GM13976 (cell line): ENCODE measurements at regions not wholly inside any gene's neighbourhood (a gene's known extent, or its start where the extent isn't known, plus 50 kb on each side); places are given as distances from the start of the nearest gene placed in this dataset.

ENCODE experiments used
- DNase-seq: peaks from one replicate; pipeline ENCODE4 v3.0.0; 2012; ENCODE audit warnings: low spot score
- CTCF ChIP-seq: IDR thresholded peaks from 2 replicates; pipeline ENCODE4 v1.5.1; 2012; ENCODE audit warnings: borderline replicate concordance, mild to moderate bottlenecking; ENCODE audit not compliant: insufficient read depth; ENCODE audit errors: extremely low read depth, missing control alignments, control extremely low read depth
- in situ Hi-C: fragments of 300-500 bp; cut with MboI; formaldehyde crosslinking; loops from one replicate; pipeline ENCODE4 v1.12.0; 2022; ENCODE audit warnings: low sequenced_read_pairs, mixed read lengths, inconsistent platforms; ENCODE audit not compliant: unreplicated experiment

DNA sequence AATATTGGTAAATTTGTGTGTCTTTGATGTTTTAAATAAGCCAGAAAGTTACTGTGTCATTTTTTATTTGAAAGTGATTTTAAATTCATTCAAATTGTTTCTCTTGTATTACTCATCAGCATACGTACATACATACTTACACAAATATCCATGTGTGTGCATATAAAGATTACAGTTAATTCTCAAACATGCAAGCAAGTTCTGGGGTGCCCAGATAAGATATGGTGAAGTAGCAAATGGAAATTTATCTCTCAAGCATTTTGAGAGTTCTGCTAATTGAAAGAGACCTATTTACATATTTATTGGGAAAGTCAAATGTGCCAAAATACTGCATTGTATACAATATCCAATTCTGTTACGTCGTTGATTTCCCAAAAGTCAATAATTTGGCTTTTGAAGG lies 1024.0 kb upstream of the CNTN5 start:
- no peak for DNase-seq
- in situ Hi-C loops = no loop called here
- TF ChIP-seq CTCF = no peak

DNA sequence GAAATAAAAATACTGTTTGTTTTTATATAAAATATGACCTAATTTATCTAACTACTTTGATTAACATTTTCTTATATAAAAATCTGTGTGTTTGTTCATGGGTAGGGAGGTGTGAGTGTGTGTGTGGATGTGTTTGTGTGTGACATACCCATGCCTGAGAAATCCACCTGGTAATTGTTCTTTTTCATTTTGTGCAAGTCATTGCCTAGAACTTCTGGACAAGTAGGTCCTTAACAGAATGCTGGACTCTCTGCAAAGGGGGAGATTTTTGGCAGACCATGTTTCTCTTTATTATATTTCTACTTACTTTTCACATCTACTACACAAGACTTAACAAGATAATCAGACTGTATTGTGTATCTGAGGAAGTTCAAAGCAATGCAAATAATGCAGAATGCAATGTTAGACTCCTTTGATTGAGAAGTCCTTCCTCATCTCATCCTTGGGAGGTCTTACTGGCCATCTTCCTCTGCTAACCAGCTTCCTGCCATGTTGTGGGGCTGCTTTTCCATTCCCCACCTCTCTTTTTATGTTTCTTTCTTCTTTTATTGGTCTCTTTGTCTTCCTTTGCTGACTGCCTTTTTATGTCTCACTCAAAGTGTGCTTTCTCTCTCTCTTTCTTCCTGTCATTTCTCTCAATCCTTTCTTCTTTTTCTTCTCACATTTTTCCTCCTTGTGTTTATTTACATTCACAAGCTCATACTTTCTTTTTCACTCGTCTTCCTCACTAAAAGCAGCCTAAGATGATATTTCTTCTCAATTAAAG lies 1017.0 kb upstream of the CNTN5 start:
- TF ChIP-seq CTCF = no peak
- in situ Hi-C loops = no loop called here
- DNase-seq = no peak

- no peak for DNase-seq
- TF ChIP-seq CTCF = no peak
- in situ Hi-C loops = no loop called here
Measured at GRCh38 chr11:98007072-98007471, 1013.7 kb upstream of the CNTN5 start.

DNA sequence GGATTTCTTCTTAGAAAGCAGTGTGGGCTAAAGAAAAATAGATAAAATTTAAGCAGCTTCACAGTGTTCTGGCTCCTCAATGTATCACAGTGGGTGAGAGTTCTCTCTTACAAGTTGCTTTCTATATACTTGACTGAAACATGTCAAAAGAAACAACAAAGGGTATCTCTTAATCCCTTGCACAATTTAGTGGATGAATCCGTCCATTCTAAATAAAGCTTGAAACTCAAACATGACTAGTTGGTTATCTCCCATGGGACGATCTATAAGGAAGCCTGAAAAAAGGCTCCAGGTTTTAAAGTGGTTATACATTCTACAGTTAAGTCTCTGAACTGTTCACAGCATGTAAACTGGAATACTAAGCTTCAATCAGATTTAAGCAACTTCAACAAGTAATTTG lies 993.1 kb upstream of the CNTN5 start:
- in situ Hi-C loops = no loop called here
- no peak for DNase-seq
- TF ChIP-seq CTCF = no peak

GRCh38 chr11:98029832-98030231 lies 990.9 kb upstream of the CNTN5 start:
- in situ Hi-C loops = no loop called here
- TF ChIP-seq CTCF = no peak
- DNase-seq = no peak

DNA sequence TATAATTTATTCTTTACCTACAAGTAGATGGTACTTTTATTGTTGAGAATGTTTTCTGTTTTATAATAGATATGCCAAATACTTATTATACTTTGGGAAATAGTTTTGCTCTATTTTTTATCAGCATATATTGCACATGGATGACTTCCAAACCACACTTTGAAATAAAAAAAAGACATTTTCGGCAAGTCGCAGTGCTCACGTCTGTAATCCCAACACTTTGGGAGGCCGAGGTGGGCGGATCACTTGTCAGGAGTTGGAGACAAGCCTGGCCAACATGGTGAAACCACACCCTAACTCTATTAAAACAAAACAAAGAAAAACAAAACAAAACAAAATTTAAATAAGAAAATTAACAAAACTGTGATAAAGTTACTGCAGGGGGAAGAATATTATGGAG lies 983.9 kb upstream of the CNTN5 start:
- no peak for TF ChIP-seq CTCF
- no peak for DNase-seq
- in situ Hi-C loops = no loop called here
